ENCODE measurements at regions not wholly inside any gene's neighbourhood (a gene's known extent, or its start where the extent isn't known, plus 50 kb on each side); places are given as distances from the start of the nearest gene placed in this dataset.

DNA sequence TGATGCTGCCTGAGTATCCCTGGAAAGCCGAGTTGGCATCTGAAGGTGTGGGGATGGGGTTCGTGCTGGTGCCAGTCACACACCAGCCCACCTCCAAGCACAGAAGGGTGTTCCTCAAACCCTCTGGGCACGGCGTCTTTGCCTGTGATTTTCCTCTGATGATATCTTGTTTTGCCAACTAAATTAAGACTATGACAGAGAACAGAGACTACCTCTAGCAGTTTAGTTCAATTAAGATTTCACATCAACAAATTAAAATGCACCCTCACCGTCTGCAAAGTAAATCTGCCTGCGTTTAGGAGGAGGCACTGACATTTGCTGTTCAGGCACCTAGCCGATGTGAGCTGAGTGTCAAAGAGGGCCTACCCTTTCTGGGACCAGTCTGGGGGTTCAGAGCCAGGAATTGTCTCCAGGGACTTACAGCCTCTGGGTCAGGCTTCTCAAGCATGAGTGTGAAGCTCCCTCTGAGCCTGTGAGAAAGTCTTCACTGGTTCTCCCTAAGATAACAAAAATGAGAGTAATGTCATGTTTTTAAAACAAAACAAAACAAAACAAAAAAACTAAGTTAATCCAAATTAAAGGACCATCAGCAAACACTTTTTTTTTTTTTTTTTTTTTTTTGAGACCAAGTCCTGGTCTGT, 55.4 kb upstream of the CTNNA1 start:
- H3K9ac ChIP-seq (ENCODE audit: low read length), result no peak overlapping the region
- H3K36me3 Mint-ChIP-seq (ENCODE audit: low read depth, unreplicated experiment), result peaks cover 2% of the 10 kb centered on the region

DNA sequence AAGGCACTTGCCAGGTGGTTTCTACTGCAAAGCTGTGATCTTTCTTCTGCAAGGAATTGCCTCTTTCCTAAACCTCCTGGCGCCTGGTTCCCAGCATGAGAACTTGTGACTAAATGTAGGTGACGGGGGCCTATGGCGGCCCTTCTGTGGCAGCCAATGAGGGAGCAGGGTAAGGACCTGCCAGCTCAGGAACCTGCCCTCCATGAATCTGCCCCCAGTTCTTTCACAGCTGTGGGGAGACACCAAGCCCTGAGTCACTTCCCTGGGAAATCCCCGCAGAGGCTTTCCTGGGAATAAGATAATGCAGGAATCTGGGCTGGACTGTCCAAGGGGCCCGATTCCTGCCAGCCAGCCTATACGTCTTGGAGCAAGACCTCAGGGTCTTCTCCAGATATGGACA, 56.7 kb upstream of the CTNNA1 start:
- Histone ChIP-seq H2AFZ (ENCODE audit: low read depth, low read length) (no peak overlapping the region), H3K79me2 (ENCODE audit: insufficient read depth, low read length) (no peaks in the 10 kb centered on the region), H4K20me1 (ENCODE audit: insufficient read depth, low read length) (no peaks in the 10 kb centered on the region), H3K4me3 (ENCODE audit: insufficient read depth, low read depth, low read length) (no peak overlapping the region), H3K4me2 (ENCODE audit: low read length) (peak overlapping the region; percentile 43), H3K36me3 (ENCODE audit: insufficient read depth, low read length) (no peaks in the 10 kb centered on the region), H3K27ac (ENCODE audit: low read depth, low read length) (peak overlapping the region; percentile 52), H3K9ac (ENCODE audit: low read length) (peak overlapping the region; percentile 28), H3K9me3 (ENCODE audit: insufficient read depth, low read depth, low read length) (no peaks in the 10 kb centered on the region), H3K27me3 (ENCODE audit: insufficient read depth, low read length) (no peaks in the 10 kb centered on the region), H3K4me1 (ENCODE audit: insufficient read depth, low read length) (peaks cover 18% of the 10 kb centered on the region)
- H3K9me3 Mint-ChIP-seq (ENCODE audit: unreplicated experiment), result no peaks in the 10 kb centered on the region
- FAIRE-seq (no peak), DNase-seq (ENCODE audit: low read depth) (peak; percentile 58)
- no peak overlapping the region for H3K27ac Mint-ChIP-seq (ENCODE audit: unreplicated experiment)
- H3K4me3 Mint-ChIP-seq (ENCODE audit: unreplicated experiment), result no peak overlapping the region
- peaks cover 18% of the 10 kb centered on the region for H3K4me1 Mint-ChIP-seq (ENCODE audit: low read depth, unreplicated experiment)
- H3K36me3 Mint-ChIP-seq (ENCODE audit: low read depth, unreplicated experiment), result peaks cover 2% of the 10 kb centered on the region
- H3K27me3 Mint-ChIP-seq (ENCODE audit: low read depth, unreplicated experiment), result no peaks in the 10 kb centered on the region
- no peak for TF ChIP-seq EZH2 (IDR thresholded peaks at IDR 0.05; ENCODE audit: insufficient read depth, low read length)
- TF ChIP-seq, protein P1, sequence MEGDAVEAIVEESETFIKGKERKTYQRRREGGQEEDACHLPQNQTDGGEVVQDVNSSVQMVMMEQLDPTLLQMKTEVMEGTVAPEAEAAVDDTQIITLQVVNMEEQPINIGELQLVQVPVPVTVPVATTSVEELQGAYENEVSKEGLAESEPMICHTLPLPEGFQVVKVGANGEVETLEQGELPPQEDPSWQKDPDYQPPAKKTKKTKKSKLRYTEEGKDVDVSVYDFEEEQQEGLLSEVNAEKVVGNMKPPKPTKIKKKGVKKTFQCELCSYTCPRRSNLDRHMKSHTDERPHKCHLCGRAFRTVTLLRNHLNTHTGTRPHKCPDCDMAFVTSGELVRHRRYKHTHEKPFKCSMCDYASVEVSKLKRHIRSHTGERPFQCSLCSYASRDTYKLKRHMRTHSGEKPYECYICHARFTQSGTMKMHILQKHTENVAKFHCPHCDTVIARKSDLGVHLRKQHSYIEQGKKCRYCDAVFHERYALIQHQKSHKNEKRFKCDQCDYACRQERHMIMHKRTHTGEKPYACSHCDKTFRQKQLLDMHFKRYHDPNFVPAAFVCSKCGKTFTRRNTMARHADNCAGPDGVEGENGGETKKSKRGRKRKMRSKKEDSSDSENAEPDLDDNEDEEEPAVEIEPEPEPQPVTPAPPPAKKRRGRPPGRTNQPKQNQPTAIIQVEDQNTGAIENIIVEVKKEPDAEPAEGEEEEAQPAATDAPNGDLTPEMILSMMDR (IDR thresholded peaks at IDR 0.05; ENCODE audit: insufficient read depth, low read depth, low read length), result no peak

More for the DNA sequence above, 55.4 kb upstream of the CTNNA1 start:
- FAIRE-seq (no peak), DNase-seq (ENCODE audit: low read depth) (no peak)
- no peak for TF ChIP-seq EZH2 (IDR thresholded peaks at IDR 0.05; ENCODE audit: insufficient read depth, low read length)
- Histone ChIP-seq H4K20me1 (ENCODE audit: insufficient read depth, low read length) (no peaks in the 10 kb centered on the region), H3K36me3 (ENCODE audit: insufficient read depth, low read length) (no peaks in the 10 kb centered on the region), H3K4me3 (ENCODE audit: insufficient read depth, low read depth, low read length) (no peak overlapping the region), H3K27ac (ENCODE audit: low read depth, low read length) (no peak overlapping the region), H3K79me2 (ENCODE audit: insufficient read depth, low read length) (no peaks in the 10 kb centered on the region), H2AFZ (ENCODE audit: low read depth, low read length) (no peak overlapping the region), H3K4me1 (ENCODE audit: insufficient read depth, low read length) (peaks cover 18% of the 10 kb centered on the region), H3K4me2 (ENCODE audit: low read length) (no peak overlapping the region), H3K9me3 (ENCODE audit: insufficient read depth, low read depth, low read length) (no peaks in the 10 kb centered on the region), H3K27me3 (ENCODE audit: insufficient read depth, low read length) (no peaks in the 10 kb centered on the region)
- H3K4me3 Mint-ChIP-seq (ENCODE audit: unreplicated experiment), result no peak overlapping the region
- peaks cover 2% of the 10 kb centered on the region for H3K27me3 Mint-ChIP-seq (ENCODE audit: low read depth, unreplicated experiment)
- peak overlapping the region; percentile 75 for H3K27ac Mint-ChIP-seq (ENCODE audit: unreplicated experiment)
- peaks cover 20% of the 10 kb centered on the region for H3K4me1 Mint-ChIP-seq (ENCODE audit: low read depth, unreplicated experiment)
- H3K9me3 Mint-ChIP-seq (ENCODE audit: unreplicated experiment), result no peaks in the 10 kb centered on the region

DNA sequence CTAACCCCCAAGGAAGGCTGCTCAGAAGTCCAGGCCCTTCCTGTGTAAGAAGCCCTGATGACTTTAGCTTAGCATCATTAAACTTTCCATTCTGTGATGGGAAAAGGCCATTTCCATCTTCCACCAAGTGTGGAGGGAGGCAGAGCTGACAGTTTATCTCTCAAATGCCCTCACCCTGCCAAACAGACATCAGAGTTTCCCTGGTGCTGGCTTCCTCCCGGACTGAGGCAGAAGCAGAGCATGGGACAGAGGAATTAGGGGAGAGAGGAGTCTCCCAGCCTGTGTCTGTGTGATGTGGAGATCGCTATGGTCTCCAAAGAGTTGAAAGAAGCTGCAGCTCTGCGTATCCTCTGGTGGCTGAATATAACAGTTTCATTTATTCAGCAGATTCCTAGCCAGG, 57.4 kb upstream of the CTNNA1 start:
- H3K4me2 ChIP-seq (ENCODE audit: low read length), result peak overlapping the region; percentile 43
- H3K9me3 ChIP-seq (ENCODE audit: insufficient read depth, low read depth, low read length), result no peaks in the 10 kb centered on the region
- peak overlapping the region; percentile 8 for H3K27ac ChIP-seq (ENCODE audit: low read depth, low read length)
- no peaks in the 10 kb centered on the region for H3K27me3 ChIP-seq (ENCODE audit: insufficient read depth, low read length)
- no peak for FAIRE-seq
- Mint-ChIP-seq H3K4me1 (ENCODE audit: low read depth, unreplicated experiment) (peaks cover 18% of the 10 kb centered on the region), H3K4me3 (ENCODE audit: unreplicated experiment) (no peak overlapping the region), H3K9me3 (ENCODE audit: unreplicated experiment) (no peaks in the 10 kb centered on the region), H3K27ac (ENCODE audit: unreplicated experiment) (no peak overlapping the region), H3K27me3 (ENCODE audit: low read depth, unreplicated experiment) (no peaks in the 10 kb centered on the region), H3K36me3 (ENCODE audit: low read depth, unreplicated experiment) (peaks cover 2% of the 10 kb centered on the region)
- H4K20me1 ChIP-seq (ENCODE audit: insufficient read depth, low read length), result no peaks in the 10 kb centered on the region
- DNase-seq (ENCODE audit: low read depth), result no peak
- H3K4me3 ChIP-seq (ENCODE audit: insufficient read depth, low read depth, low read length), result no peak overlapping the region
- H2AFZ ChIP-seq (ENCODE audit: low read depth, low read length), result peak overlapping the region; percentile 13
- TF ChIP-seq EZH2 (IDR thresholded peaks at IDR 0.05; ENCODE audit: insufficient read depth, low read length), result no peak
- TF ChIP-seq, protein P1 (IDR thresholded peaks at IDR 0.05; ENCODE audit: insufficient read depth, low read depth, low read length), result no peak
- H3K4me1 ChIP-seq (ENCODE audit: insufficient read depth, low read length), result peaks cover 18% of the 10 kb centered on the region
- no peaks in the 10 kb centered on the region for H3K36me3 ChIP-seq (ENCODE audit: insufficient read depth, low read length)
- peak overlapping the region; percentile 28 for H3K9ac ChIP-seq (ENCODE audit: low read length)
- H3K79me2 ChIP-seq (ENCODE audit: insufficient read depth, low read length), result no peaks in the 10 kb centered on the region
